GM12891 (cell line): ENCODE measurements at regions not wholly inside any gene's neighbourhood (a gene's known extent, or its start where the extent isn't known, plus 50 kb on each side); places are given as distances from the start of the nearest gene placed in this dataset.

ENCODE experiments used
- DNase-seq: peaks from one replicate; pipeline ENCODE4 v3.0.0; 2011; ENCODE audit warnings: low spot score; ENCODE audit not compliant: insufficient read length
- FAIRE-seq: peaks from 2 replicates; lab custom pipeline; 2011; peaks lifted over from hg19 to GRCh38; lab: Jason Lieb, UNC
- PAX5 ChIP-seq: IDR thresholded peaks from 2 replicates; pipeline ENCODE4 v1.6.1; 2011; ENCODE audit warnings: low read length, moderate library complexity, mild to moderate bottlenecking; ENCODE audit not compliant: insufficient read depth, severe bottlenecking
- POLR2A ChIP-seq: IDR thresholded peaks from 2 replicates; pipeline ENCODE4 v1.6.1; 2011; ENCODE audit warnings: low read depth, low read length, control low read depth
- POLR2AphosphoS5 ChIP-seq: IDR thresholded peaks from 2 replicates; pipeline ENCODE4 v1.6.1; 2011; ENCODE audit warnings: low read depth, low read length, control low read depth
- POU2F2 ChIP-seq: IDR thresholded peaks from 2 replicates; pipeline ENCODE4 v1.6.1; 2011; ENCODE audit warnings: low read depth, mild to moderate bottlenecking, control low read depth, low read length, moderate library complexity
- SPI1 ChIP-seq: IDR thresholded peaks from 2 replicates; pipeline ENCODE4 v1.6.1; 2011; ENCODE audit warnings: low read depth, low read length, control low read depth
- TAF1 ChIP-seq: IDR thresholded peaks from 2 replicates; pipeline ENCODE4 v1.6.1; 2011; ENCODE audit warnings: low read depth, low read length, control low read depth

DNA sequence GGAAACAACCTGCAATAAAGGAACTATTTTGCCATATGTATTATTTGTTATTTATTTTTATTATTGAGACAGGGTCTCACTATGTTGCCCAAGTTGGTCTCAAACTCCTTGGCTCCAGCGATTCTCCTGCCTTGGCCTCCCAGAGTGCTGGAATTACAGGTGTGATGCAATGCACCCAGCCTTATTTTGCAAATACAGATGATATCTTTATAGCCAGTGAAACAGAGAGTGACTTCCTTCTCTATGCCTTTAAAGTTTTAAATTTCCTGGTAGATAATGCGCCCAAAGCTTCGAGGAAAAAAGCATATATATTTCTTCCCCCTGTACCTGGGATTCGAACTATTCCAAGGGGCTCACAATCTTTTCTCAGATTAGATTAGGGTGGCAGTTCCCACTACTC is 601.1 kb upstream of the HTR2C start:
- FAIRE-seq = no peak
- no peak for TF ChIP-seq TAF1
- no peak for TF ChIP-seq PAX5
- no peak for TF ChIP-seq SPI1
- no peak for TF ChIP-seq POLR2A
- no peak for TF ChIP-seq POLR2AphosphoS5
- TF ChIP-seq POU2F2 = no peak
- DNase-seq = no peak

DNA sequence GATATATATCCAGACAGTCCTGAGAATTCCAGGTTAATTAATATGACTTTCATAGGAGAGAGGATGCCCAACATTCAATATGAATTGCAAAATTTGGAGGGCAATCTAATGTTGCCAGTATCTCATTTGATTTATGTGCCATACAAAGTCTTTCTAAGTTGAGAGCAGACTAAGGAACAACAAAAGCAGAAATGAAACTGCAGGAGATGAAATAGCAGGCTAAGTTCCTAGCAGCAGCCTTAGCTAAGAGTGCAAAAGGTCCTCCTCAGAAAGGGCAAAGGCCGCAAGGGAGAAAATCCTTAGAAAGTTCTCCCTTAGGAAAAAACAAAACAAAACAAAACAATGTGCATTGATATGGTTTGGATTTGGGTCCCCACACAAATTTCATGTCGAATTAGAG is 602.9 kb upstream of the HTR2C start:
- DNase-seq = no peak
- no peak for TF ChIP-seq POLR2AphosphoS5
- TF ChIP-seq SPI1 = peak; percentile 36
- peak; percentile 40 for FAIRE-seq

DNA sequence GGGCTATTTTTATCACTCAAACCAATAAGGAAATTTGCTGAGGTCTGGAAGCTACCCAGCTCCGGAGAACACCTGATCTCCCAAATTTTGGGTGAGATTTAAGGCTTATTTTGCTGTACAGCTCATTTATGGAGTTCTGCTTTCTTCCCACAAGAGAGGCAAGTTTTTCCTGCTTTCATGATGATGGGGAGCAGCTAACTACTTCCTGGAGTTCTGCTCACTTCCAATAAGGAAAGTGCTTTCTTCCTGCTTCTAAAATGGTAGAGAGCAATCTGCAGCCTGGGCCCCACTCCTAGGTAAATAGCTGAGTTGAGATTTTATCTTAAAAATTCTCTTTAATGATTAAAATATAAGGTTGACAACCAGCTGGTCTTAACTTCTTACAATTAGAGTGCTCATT is 606.0 kb upstream of the HTR2C start:
- TF ChIP-seq PAX5 = no peak
- no peak for TF ChIP-seq POLR2AphosphoS5
- TF ChIP-seq POLR2A = no peak
- FAIRE-seq = no peak
- DNase-seq = no peak

DNA sequence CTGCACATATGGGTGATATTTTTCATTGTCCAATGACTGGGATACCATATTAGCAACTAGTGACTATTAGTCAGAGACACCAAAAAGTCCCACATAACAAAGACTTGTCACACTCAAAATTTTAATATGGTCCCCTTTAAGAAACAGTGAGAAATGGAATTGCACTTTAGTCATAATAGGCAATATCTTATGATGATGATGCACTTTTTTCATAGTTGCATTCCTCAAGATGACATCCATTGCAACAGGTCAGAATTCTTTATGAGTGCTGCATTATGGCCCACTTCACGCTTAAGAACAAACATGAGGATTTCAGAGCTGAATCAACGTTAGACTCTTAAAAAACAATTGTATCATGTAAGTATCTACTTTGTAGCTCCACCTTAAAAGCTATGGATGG is 608.4 kb upstream of the HTR2C start:
- no peak for DNase-seq
- FAIRE-seq = no peak
- no peak for TF ChIP-seq POLR2AphosphoS5
- no peak for TF ChIP-seq POU2F2
- TF ChIP-seq SPI1 = no peak
- no peak for TF ChIP-seq TAF1
- no peak for TF ChIP-seq PAX5
- no peak for TF ChIP-seq POLR2A

DNA sequence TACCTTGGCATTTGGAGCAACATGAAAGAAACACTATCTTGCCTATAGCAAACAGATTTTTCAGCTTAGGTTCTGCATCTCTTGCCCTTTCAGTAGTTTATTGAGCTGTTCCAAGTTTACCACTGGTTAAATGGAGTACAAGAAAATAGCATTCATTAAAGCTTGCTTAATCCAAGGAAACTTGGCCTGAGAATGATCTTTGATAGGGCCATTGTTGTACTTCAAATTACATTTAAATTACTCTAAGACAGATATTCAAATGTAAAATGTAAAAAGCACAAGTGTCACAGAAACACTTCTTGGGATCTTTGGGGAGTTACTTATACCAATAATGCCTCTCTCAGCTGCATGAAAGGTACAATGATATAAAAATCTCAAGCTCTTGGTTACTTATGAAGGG is 609.0 kb upstream of the HTR2C start:
- FAIRE-seq (no peak), DNase-seq (no peak)
- TF ChIP-seq PAX5 (no peak), POLR2A (no peak)

DNA sequence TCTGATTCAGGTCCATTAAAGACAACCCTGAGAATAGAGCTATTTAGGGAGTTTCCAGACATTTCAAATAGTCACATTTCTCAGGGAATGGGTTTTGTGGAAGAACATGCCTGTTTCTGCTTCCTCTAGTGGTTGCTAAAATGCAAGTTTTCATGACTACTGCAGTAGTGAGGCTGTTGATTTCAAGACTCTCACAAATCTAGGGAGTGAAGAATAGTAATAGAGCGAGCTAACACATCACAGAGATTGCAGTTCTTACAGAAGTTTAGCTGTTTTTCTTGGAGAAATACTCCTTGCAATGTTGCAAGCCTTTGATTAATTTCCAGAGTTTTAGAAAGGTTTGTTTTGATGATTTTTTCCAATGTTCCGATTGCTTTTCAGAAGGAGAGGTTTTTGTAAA is 610.2 kb upstream of the HTR2C start:
- no peak for DNase-seq

DNA sequence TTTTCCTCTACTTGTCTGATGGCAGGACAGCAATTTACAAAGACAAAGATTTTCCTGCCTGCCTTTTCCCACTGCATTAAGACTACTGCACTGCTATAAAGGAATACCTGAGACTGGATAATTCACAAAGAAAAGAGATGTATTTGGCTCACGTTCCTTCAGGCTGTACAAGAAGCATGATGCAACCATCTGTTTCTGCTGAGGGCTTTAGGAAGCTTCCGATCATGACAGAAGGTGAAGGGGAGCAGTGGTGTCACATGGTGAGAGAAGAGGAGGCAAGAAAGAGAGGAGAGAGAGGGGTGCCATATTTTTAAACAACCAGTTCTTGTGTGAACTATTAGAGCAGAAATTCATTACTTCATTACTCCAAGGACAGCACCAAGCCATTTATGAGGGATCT is 617.1 kb upstream of the HTR2C start:
- FAIRE-seq = no peak
- TF ChIP-seq SPI1 (no peak), PAX5 (no peak), TAF1 (no peak), POLR2A (no peak), POLR2AphosphoS5 (no peak)
- no peak for DNase-seq

More for the DNA sequence above, 610.2 kb upstream of the HTR2C start:
- TF ChIP-seq SPI1 (no peak), TAF1 (no peak), PAX5 (no peak), POLR2AphosphoS5 (no peak), POLR2A (no peak), POU2F2 (no peak)
- FAIRE-seq = no peak

DNA sequence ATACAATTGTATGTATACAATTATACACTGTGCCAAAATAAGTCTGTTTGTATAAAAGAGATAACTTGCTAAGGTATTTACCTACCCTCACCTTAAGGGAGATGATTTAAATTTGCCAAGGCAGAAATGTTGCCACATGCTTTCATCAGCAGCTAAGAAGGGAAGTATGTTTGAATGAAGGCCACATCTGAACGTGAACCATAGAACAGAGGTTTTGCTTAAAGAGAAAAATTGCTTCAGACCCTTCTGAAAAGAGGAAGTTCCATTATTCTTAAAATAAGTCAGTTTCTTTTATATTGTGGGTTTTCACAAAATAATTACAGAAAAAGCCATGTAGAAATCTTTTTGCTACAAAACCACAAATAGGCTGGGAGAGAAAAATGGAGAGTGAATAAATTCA is 621.5 kb upstream of the HTR2C start:
- DNase-seq = no peak
- TF ChIP-seq SPI1 (no peak), PAX5 (no peak), POLR2AphosphoS5 (no peak), POU2F2 (no peak)
- no peak for FAIRE-seq

DNA sequence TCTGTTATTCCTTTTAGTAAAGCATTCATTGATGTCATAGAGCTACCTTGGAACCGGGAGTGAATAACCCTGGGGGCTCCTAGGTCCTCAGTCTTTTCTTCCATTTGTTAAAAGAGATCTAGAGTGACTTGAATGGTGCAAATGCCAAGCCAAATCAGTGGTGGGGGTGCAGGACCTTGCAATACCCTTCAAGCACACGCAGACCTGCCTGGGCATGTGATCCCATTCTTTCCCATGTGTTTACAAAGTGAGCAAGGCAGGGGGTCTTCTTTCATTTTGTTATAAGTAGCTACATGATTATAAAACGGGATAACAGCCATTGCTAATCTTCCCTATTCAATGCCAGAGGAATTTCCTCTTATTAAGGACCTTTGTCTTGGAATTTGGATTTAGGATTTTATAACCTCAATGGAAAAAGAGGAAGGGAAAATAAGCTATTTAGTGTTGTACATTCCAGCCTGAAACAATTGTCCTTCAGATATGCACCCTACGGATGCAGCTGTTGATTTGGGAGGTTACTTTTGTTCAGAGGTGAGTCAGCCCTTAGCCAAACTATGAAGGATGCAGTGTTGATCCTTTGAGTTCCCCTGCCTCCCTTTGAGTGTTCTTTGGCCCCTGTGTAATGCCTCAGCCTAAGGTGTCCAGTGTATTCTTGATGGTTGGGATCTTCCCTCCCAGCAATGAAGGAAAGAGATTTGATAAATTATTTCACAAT is 623.8 kb upstream of the HTR2C start:
- TF ChIP-seq POU2F2 (no peak), POLR2A (no peak), POLR2AphosphoS5 (no peak), TAF1 (no peak), PAX5 (no peak), SPI1 (no peak)
- no peak for DNase-seq
- no peak for FAIRE-seq

DNA sequence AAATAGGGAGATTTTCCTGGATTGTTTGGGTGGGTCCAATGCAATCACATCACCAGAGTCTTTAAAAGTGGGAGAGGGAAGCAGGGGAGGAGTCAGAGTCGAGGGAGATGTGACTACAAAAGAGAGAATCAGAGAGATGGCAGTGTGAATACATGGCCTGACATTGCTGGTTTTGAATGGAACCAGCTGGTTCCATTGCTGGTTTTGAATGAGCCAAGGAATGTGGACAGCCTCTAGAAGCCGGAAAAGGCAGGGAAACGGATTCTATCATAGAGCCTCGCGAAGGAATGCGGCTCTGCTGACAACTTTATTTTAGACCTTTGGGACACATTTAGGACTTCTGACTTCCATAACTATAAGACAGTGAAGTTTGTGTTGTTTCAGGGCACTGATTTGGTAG is 627.0 kb upstream of the HTR2C start:
- FAIRE-seq = no peak
- DNase-seq = no peak
- TF ChIP-seq POLR2AphosphoS5 (no peak), POLR2A (no peak), TAF1 (no peak), POU2F2 (no peak), PAX5 (no peak), SPI1 (no peak)

DNA sequence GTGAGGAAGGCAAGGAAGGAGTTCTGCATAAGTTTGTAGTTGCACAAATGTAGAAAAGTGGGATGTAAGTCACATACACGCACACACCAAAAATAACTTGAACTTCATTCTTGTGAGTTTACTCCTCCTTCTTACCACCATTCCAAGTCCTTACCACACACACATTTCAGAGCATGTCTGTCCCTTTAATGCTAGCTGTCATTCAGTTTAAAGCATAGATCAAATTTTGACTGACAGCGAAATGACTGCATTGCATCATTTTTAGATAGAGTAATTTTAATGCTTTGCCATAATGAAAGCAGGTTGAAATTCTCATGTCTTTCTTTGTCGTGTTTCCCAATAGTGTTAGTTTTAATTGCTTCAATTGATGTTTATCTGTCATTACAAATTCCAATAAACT is 629.6 kb upstream of the HTR2C start:
- no peak for TF ChIP-seq POLR2AphosphoS5
- no peak for TF ChIP-seq TAF1
- no peak for TF ChIP-seq SPI1
- TF ChIP-seq POU2F2 = no peak
- no peak for TF ChIP-seq PAX5
- TF ChIP-seq POLR2A = no peak
- DNase-seq = no peak
- no peak for FAIRE-seq
